NCI-H1436 treated with DMSO at 0.1 percent for 48 hours (cell line): ENCODE measurements at regions not wholly inside any gene's neighbourhood (a gene's known extent, or its start where the extent isn't known, plus 50 kb on each side); places are given as distances from the start of the nearest gene placed in this dataset.
"Not testable (repeated sequence)": the region's sequence is repeated elsewhere in the genome, so short reads cannot be mapped to it uniquely, and the experiment has no call there.

Source experiments
- DNase-seq: peaks from one replicate; lab custom pipeline; 2025; lab: John Stamatoyannopoulos, UW

GRCh38 chr13:81382246-81382645 is 1041.3 kb upstream of the SPRY2 start:
- DNase-seq = no peak

- DNase-seq = no peak
These were observed 1040.6 kb upstream of the SPRY2 start for GRCh38 chr13:81381560-81381959.

GRCh38 chr13:81379183-81379582 is 1038.3 kb upstream of the SPRY2 start:
- DNase-seq = no peak

- no peak for DNase-seq
These were observed 1037.0 kb upstream of the SPRY2 start for GRCh38 chr13:81377921-81378320.

- no peak for DNase-seq
These were observed 1034.8 kb upstream of the SPRY2 start for GRCh38 chr13:81375709-81376108.

GRCh38 chr13:81362711-81363110 is 1021.8 kb upstream of the SPRY2 start:
- DNase-seq = not testable (repeated sequence)

GRCh38 chr13:81350056-81350455 is 1009.1 kb upstream of the SPRY2 start:
- DNase-seq = no peak

GRCh38 chr13:81340118-81341069 is 999.5 kb upstream of the SPRY2 start:
- not testable (repeated sequence) for DNase-seq

GRCh38 chr13:81339666-81340065 is 998.7 kb upstream of the SPRY2 start:
- DNase-seq = not testable (repeated sequence)

GRCh38 chr13:81334481-81334880 is 993.6 kb upstream of the SPRY2 start:
- no peak for DNase-seq

- DNase-seq = peak; percentile 33
These were observed 986.0 kb upstream of the SPRY2 start for GRCh38 chr13:81326913-81327312.

- DNase-seq = no peak
These were observed 979.6 kb upstream of the SPRY2 start for GRCh38 chr13:81320516-81320915.

GRCh38 chr13:81319351-81319750 is 978.4 kb upstream of the SPRY2 start:
- DNase-seq = no peak

- DNase-seq = no peak
These were observed 977.5 kb upstream of the SPRY2 start for GRCh38 chr13:81318231-81319019.

GRCh38 chr13:81314461-81314860 is 973.5 kb upstream of the SPRY2 start:
- DNase-seq = no peak

- DNase-seq = no peak
These were observed 965.0 kb upstream of the SPRY2 start for GRCh38 chr13:81305928-81306327.

- DNase-seq = no peak
These were observed 963.3 kb upstream of the SPRY2 start for GRCh38 chr13:81304121-81304659.

- DNase-seq = no peak
These were observed 961.8 kb upstream of the SPRY2 start for GRCh38 chr13:81302677-81303076.

GRCh38 chr13:81302125-81302524 is 961.2 kb upstream of the SPRY2 start:
- no peak for DNase-seq

- no peak for DNase-seq
These were observed 954.3 kb upstream of the SPRY2 start for GRCh38 chr13:81295177-81295576.

- no peak for DNase-seq
These were observed 952.8 kb upstream of the SPRY2 start for GRCh38 chr13:81293594-81294164.

GRCh38 chr13:81283561-81283960 is 942.6 kb upstream of the SPRY2 start:
- DNase-seq = no peak
